DND-41 (cell line): ENCODE measurements at regions not wholly inside any gene's neighbourhood (a gene's known extent, or its start where the extent isn't known, plus 50 kb on each side); places are given as distances from the start of the nearest gene placed in this dataset.

Experiments used
- ATAC-seq: fragments of 200-7000 bp; cut with Tn5 transposase; 3 replicates; pipeline ENCODE4 v1.9.1; 2021; ENCODE audit warnings: low read depth; ENCODE audit not compliant: insufficient read depth
- DNase-seq: peaks from one replicate; pipeline ENCODE4 v3.0.0-alpha.2; 2020
- H2AFZ ChIP-seq: 2 replicates; pipeline ENCODE4 v1.6.0; 2012; ENCODE audit warnings: low read depth, low read length
- H3K27ac ChIP-seq: 2 replicates; pipeline ENCODE4 v1.5.1; 2012; ENCODE audit warnings: low read length, inconsistent platforms
- H3K27me3 ChIP-seq: fragments of 200-600 bp; sonication (generic); 2 replicates; pipeline ENCODE4 v1.6.0; 2012; ENCODE audit warnings: low read length, mild to moderate bottlenecking, inconsistent platforms; ENCODE audit not compliant: insufficient read depth, poor library complexity
- H3K36me3 ChIP-seq: 2 replicates; pipeline ENCODE4 v1.5.1; 2012; ENCODE audit warnings: low read length, inconsistent platforms; ENCODE audit not compliant: insufficient read depth
- H3K4me1 ChIP-seq: 2 replicates; pipeline ENCODE4 v1.5.1; 2012; ENCODE audit warnings: mild to moderate bottlenecking, low read length; ENCODE audit not compliant: insufficient read depth
- H3K4me2 ChIP-seq: 2 replicates; pipeline ENCODE4 v1.6.0; 2012; ENCODE audit warnings: mild to moderate bottlenecking, moderate library complexity, low read length, inconsistent platforms; ENCODE audit not compliant: insufficient read depth
- H3K4me3 ChIP-seq, 2 experiments: fragments of 200-600 bp in 1 of 2; shearing (Covaris generic) in 1 of 2; 2 replicates each; pipeline ENCODE4 v1.5.1; 2012 to 2016; ENCODE audit warnings: inconsistent platforms in 2 of 2, low read length in 2 of 2, mild to moderate bottlenecking in 2 of 2, low read depth in 1 of 2, moderate library complexity in 1 of 2
- H3K79me2 ChIP-seq: 2 replicates; pipeline ENCODE4 v1.6.0; 2012; ENCODE audit warnings: low read length, inconsistent platforms; ENCODE audit not compliant: insufficient read depth
- H3K9ac ChIP-seq: 2 replicates; pipeline ENCODE4 v1.6.0; 2012; ENCODE audit warnings: low read depth, mild to moderate bottlenecking, inconsistent platforms, low read length, moderate library complexity
- H3K9me3 ChIP-seq: 2 replicates; pipeline ENCODE4 v1.5.1; 2012; ENCODE audit warnings: low read length, moderate library complexity, mild to moderate bottlenecking, inconsistent platforms; ENCODE audit not compliant: insufficient read depth, severe bottlenecking
- H4K20me1 ChIP-seq: 2 replicates; pipeline ENCODE4 v1.6.0; 2012; ENCODE audit warnings: low read length; ENCODE audit not compliant: insufficient read depth
- CTCF ChIP-seq: IDR thresholded peaks from 2 replicates; pipeline ENCODE4 v1.5.1; 2012; ENCODE audit warnings: borderline replicate concordance, low read length, moderate library complexity, mild to moderate bottlenecking; ENCODE audit not compliant: poor library complexity, severe bottlenecking; ENCODE audit errors: extremely low read depth
- EZH2 ChIP-seq: IDR thresholded peaks from 3 replicates; pipeline ENCODE4 v1.6.1; 2012; ENCODE audit warnings: borderline replicate concordance, low read depth, mild to moderate bottlenecking, moderate library complexity, low read length, inconsistent platforms; ENCODE audit not compliant: severe bottlenecking

GRCh38 chr3:59644479-59645402 lies 594.9 kb upstream of the CFAP20DC start:
- DNase-seq (no peak), ATAC-seq (no peak)
- Histone ChIP-seq H4K20me1 (no peaks in the 10 kb centered on the region), H3K27ac (no peak overlapping the region), H3K4me3 (no peak overlapping the region), H3K4me2 (no peak overlapping the region), H3K79me2 (no peaks in the 10 kb centered on the region), H3K27me3 (no peaks in the 10 kb centered on the region), H3K9me3 (peaks cover 10% of the 10 kb centered on the region), H3K4me1 (no peaks in the 10 kb centered on the region), H2AFZ (no peak overlapping the region), H3K36me3 (no peaks in the 10 kb centered on the region), H3K9ac (no peak overlapping the region)
- TF ChIP-seq CTCF, result no peak
- no peak for TF ChIP-seq EZH2

- Histone ChIP-seq H3K79me2 (no peaks in the 10 kb centered on the region), H2AFZ (no peak overlapping the region), H3K9ac (no peak overlapping the region), H3K4me1 (no peaks in the 10 kb centered on the region), H3K36me3 (no peaks in the 10 kb centered on the region), H3K9me3 (no peaks in the 10 kb centered on the region), H4K20me1 (no peaks in the 10 kb centered on the region), H3K4me3 (no peak overlapping the region), H3K27ac (no peak overlapping the region), H3K4me2 (no peak overlapping the region), H3K27me3 (no peaks in the 10 kb centered on the region)
- ATAC-seq (no peak), DNase-seq (no peak)
- TF ChIP-seq EZH2 (no peak), CTCF (no peak)
Observed at GRCh38 chr3:59641169-59641899, 591.5 kb upstream of the CFAP20DC start.

DNA sequence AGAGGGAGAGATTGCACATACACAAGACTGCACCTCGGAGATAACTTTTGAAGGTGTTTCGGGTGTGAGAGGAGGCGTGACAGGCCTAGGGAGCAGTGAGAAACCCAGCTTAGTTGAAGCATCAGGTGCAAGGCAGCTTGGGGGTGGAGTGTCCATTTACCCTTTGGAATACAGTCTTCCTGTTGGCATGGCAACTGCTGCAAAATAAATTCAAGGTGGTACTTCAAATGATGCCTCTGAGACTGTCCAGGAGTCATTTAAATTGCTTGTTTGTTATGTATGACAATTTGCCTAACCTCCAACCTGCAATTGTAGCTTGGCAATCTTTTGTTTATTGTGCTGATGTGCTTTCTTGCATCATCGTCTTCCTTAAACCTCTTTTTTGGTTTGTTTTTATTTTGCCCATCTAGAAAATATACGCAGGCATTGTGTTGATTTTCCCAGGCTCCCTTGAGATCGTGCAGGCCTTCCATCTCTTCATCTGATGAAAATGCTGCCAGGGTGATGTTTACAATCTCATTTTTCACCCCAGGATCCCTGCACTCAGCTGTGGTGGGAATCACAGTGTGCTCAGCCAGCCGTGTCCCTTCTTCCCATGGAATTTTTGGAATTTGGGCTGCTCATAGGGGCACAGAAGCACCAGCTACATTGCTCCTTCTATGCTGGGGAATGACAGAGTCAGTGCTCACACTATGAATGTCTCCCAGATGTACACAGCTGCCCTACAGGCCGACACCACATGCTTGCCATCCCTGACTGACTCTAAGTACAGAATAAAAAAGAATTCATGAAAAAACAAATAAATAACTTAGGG lies 583.1 kb upstream of the CFAP20DC start:
- no peak overlapping the region for H2AFZ ChIP-seq
- ATAC-seq, result no peak
- H3K4me3 ChIP-seq, result no peak overlapping the region
- H3K36me3 ChIP-seq, result no peaks in the 10 kb centered on the region
- no peak overlapping the region for H3K4me2 ChIP-seq
- H4K20me1 ChIP-seq, result no peaks in the 10 kb centered on the region
- no peaks in the 10 kb centered on the region for H3K4me1 ChIP-seq
- no peak overlapping the region for H3K9ac ChIP-seq
- DNase-seq, result no peak
- H3K9me3 ChIP-seq, result no peaks in the 10 kb centered on the region
- TF ChIP-seq CTCF (no peak), EZH2 (no peak)
- H3K27me3 ChIP-seq, result no peaks in the 10 kb centered on the region
- no peaks in the 10 kb centered on the region for H3K79me2 ChIP-seq
- H3K27ac ChIP-seq, result no peak overlapping the region
